ENCODE measurements at regions not wholly inside any gene's neighbourhood (a gene's known extent, or its start where the extent isn't known, plus 50 kb on each side); places are given as distances from the start of the nearest gene placed in this dataset.

- H3K9ac ChIP-seq (ENCODE audit: low read depth in 1 of 2, low read length in 2 of 2), result no peak overlapping the region
- H3K27me3 ChIP-seq (ENCODE audit: control insufficient read depth in 4 of 4, insufficient read depth in 4 of 4, low read length in 3 of 4), result no peaks in the 10 kb centered on the region
- WGBS, result 93% methylated on average over 4 of the region's 4 CpGs
- TF ChIP-seq NR2F2 (IDR thresholded peaks at IDR 0.05) (no peak), HNF4G (IDR thresholded peaks at IDR 0.05) (no peak), SP1 (IDR thresholded peaks at IDR 0.05) (no peak), RXRA (IDR thresholded peaks at IDR 0.05) (no peak), JUND (IDR thresholded peaks at IDR 0.05) (no peak), RAD21 (IDR thresholded peaks at IDR 0.05) (no peak), HNF4A (conservative IDR thresholded peaks at IDR 0.05) (no peak), FOXA1 (IDR thresholded peaks at IDR 0.05) (no peak), GABPA (IDR thresholded peaks at IDR 0.05 in 1 of 2, conservative IDR thresholded peaks at IDR 0.05 in 1 of 2) (no peak), TAF1 (conservative IDR thresholded peaks at IDR 0.05) (no peak), YY1 (IDR thresholded peaks at IDR 0.05) (no peak), FOXA2 (IDR thresholded peaks at IDR 0.05) (no peak)
- TF ChIP-seq, protein P1, sequence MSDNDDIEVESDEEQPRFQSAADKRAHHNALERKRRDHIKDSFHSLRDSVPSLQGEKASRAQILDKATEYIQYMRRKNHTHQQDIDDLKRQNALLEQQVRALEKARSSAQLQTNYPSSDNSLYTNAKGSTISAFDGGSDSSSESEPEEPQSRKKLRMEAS (IDR thresholded peaks at IDR 0.05), result no peak
- TF ChIP-seq, protein P2, sequence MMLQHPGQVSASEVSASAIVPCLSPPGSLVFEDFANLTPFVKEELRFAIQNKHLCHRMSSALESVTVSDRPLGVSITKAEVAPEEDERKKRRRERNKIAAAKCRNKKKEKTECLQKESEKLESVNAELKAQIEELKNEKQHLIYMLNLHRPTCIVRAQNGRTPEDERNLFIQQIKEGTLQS (IDR thresholded peaks at IDR 0.05), result no peak
- TF ChIP-seq, protein P3, sequence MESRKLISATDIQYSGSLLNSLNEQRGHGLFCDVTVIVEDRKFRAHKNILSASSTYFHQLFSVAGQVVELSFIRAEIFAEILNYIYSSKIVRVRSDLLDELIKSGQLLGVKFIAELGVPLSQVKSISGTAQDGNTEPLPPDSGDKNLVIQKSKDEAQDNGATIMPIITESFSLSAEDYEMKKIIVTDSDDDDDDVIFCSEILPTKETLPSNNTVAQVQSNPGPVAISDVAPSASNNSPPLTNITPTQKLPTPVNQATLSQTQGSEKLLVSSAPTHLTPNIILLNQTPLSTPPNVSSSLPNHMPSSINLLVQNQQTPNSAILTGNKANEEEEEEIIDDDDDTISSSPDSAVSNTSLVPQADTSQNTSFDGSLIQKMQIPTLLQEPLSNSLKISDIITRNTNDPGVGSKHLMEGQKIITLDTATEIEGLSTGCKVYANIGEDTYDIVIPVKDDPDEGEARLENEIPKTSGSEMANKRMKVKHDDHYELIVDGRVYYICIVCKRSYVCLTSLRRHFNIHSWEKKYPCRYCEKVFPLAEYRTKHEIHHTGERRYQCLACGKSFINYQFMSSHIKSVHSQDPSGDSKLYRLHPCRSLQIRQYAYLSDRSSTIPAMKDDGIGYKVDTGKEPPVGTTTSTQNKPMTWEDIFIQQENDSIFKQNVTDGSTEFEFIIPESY (IDR thresholded peaks at IDR 0.05), result no peak
- TF ChIP-seq, protein P4, sequence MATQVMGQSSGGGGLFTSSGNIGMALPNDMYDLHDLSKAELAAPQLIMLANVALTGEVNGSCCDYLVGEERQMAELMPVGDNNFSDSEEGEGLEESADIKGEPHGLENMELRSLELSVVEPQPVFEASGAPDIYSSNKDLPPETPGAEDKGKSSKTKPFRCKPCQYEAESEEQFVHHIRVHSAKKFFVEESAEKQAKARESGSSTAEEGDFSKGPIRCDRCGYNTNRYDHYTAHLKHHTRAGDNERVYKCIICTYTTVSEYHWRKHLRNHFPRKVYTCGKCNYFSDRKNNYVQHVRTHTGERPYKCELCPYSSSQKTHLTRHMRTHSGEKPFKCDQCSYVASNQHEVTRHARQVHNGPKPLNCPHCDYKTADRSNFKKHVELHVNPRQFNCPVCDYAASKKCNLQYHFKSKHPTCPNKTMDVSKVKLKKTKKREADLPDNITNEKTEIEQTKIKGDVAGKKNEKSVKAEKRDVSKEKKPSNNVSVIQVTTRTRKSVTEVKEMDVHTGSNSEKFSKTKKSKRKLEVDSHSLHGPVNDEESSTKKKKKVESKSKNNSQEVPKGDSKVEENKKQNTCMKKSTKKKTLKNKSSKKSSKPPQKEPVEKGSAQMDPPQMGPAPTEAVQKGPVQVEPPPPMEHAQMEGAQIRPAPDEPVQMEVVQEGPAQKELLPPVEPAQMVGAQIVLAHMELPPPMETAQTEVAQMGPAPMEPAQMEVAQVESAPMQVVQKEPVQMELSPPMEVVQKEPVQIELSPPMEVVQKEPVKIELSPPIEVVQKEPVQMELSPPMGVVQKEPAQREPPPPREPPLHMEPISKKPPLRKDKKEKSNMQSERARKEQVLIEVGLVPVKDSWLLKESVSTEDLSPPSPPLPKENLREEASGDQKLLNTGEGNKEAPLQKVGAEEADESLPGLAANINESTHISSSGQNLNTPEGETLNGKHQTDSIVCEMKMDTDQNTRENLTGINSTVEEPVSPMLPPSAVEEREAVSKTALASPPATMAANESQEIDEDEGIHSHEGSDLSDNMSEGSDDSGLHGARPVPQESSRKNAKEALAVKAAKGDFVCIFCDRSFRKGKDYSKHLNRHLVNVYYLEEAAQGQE (IDR thresholded peaks at IDR 0.05), result no peak
- TF ChIP-seq, protein P5, sequence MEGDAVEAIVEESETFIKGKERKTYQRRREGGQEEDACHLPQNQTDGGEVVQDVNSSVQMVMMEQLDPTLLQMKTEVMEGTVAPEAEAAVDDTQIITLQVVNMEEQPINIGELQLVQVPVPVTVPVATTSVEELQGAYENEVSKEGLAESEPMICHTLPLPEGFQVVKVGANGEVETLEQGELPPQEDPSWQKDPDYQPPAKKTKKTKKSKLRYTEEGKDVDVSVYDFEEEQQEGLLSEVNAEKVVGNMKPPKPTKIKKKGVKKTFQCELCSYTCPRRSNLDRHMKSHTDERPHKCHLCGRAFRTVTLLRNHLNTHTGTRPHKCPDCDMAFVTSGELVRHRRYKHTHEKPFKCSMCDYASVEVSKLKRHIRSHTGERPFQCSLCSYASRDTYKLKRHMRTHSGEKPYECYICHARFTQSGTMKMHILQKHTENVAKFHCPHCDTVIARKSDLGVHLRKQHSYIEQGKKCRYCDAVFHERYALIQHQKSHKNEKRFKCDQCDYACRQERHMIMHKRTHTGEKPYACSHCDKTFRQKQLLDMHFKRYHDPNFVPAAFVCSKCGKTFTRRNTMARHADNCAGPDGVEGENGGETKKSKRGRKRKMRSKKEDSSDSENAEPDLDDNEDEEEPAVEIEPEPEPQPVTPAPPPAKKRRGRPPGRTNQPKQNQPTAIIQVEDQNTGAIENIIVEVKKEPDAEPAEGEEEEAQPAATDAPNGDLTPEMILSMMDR (IDR thresholded peaks at IDR 0.05; ENCODE audit: low read depth, low read length, missing input control), result no peak
- H3K27ac ChIP-seq (ENCODE audit: low read depth in 1 of 2, low read length in 2 of 2), result no peak overlapping the region
- H3K4me1 ChIP-seq (ENCODE audit: control insufficient read depth in 4 of 4, insufficient read depth in 4 of 4, low read length in 3 of 4), result no peaks in the 10 kb centered on the region
- no peak overlapping the region for H3K4me3 ChIP-seq (ENCODE audit: low read depth in 1 of 3, low read length in 3 of 3)
- no peak for DNase-seq (ENCODE audit: low spot score)
- H3K36me3 ChIP-seq (ENCODE audit: control insufficient read depth in 4 of 4, insufficient read depth in 3 of 4, low read depth in 1 of 4, low read length in 3 of 4), result no peaks in the 10 kb centered on the region
- H3K9me3 ChIP-seq (ENCODE audit: control insufficient read depth in 4 of 4, low read length in 3 of 4), result no peaks in the 10 kb centered on the region
These were observed 483.9 kb upstream of the MKI67 start for GRCh38 chr10:128610113-128610512.

GRCh38 chr10:128612195-128612594, 486.0 kb upstream of the MKI67 start:
- Histone ChIP-seq H3K36me3 (ENCODE audit: control insufficient read depth in 4 of 4, insufficient read depth in 3 of 4, low read depth in 1 of 4, low read length in 3 of 4) (no peaks in the 10 kb centered on the region), H3K9me3 (ENCODE audit: control insufficient read depth in 4 of 4, low read length in 3 of 4) (no peaks in the 10 kb centered on the region), H3K4me1 (ENCODE audit: control insufficient read depth in 4 of 4, insufficient read depth in 4 of 4, low read length in 3 of 4) (no peaks in the 10 kb centered on the region), H3K4me3 (ENCODE audit: low read depth in 1 of 3, low read length in 3 of 3) (no peak overlapping the region), H3K27me3 (ENCODE audit: control insufficient read depth in 4 of 4, insufficient read depth in 4 of 4, low read length in 3 of 4) (no peaks in the 10 kb centered on the region), H3K27ac (ENCODE audit: low read depth in 1 of 2, low read length in 2 of 2) (no peak overlapping the region), H3K9ac (ENCODE audit: low read depth in 1 of 2, low read length in 2 of 2) (no peak overlapping the region)
- no peak for TF ChIP-seq JUND (IDR thresholded peaks at IDR 0.05)
- TF ChIP-seq, protein P3 (IDR thresholded peaks at IDR 0.05), result no peak
- no peak for TF ChIP-seq TAF1 (conservative IDR thresholded peaks at IDR 0.05)
- TF ChIP-seq HNF4G (IDR thresholded peaks at IDR 0.05), result no peak
- no peak for TF ChIP-seq GABPA (IDR thresholded peaks at IDR 0.05 in 1 of 2, conservative IDR thresholded peaks at IDR 0.05 in 1 of 2)
- no peak for TF ChIP-seq YY1 (IDR thresholded peaks at IDR 0.05)
- TF ChIP-seq FOXA2 (IDR thresholded peaks at IDR 0.05), result no peak
- DNase-seq (ENCODE audit: low spot score), result peak; percentile 17
- WGBS, result 92% methylated on average over 7 of the region's 7 CpGs

All from liver (tissue), 8 donors.